ENCODE measurements at regions not wholly inside any gene's neighbourhood (a gene's known extent, or its start where the extent isn't known, plus 50 kb on each side); places are given as distances from the start of the nearest gene placed in this dataset.
A peak's percentile ranks its signal among the peaks of the same experiment; 100 is the strongest.

GRCh38 chr2:12381543-12382325, 335.0 kb upstream of the TRIB2 start:
- Mint-ChIP-seq H3K36me3 (ENCODE audit: insufficient read depth) (no peaks in the 10 kb centered on the region), H3K9me3 (no peaks in the 10 kb centered on the region), H3K4me1 (ENCODE audit: low read depth) (no peaks in the 10 kb centered on the region), H3K4me3 (no peak overlapping the region), H3K27me3 (ENCODE audit: low read depth) (no peaks in the 10 kb centered on the region)
- DNase-seq (no peak), ATAC-seq (no peak)

- no peaks in the 10 kb centered on the region for H3K36me3 Mint-ChIP-seq (ENCODE audit: insufficient read depth)
- H3K4me1 Mint-ChIP-seq (ENCODE audit: low read depth): no peaks in the 10 kb centered on the region
- no peaks in the 10 kb centered on the region for H3K9me3 Mint-ChIP-seq
- DNase-seq (no peak), ATAC-seq (no peak)
- no peaks in the 10 kb centered on the region for H3K27me3 Mint-ChIP-seq (ENCODE audit: low read depth)
- H3K4me3 Mint-ChIP-seq: no peak overlapping the region
Observed at GRCh38 chr2:12382366-12382765, 334.4 kb upstream of the TRIB2 start.

GRCh38 chr2:12389344-12390045, 327.2 kb upstream of the TRIB2 start:
- ATAC-seq: no peak
- H3K9me3 Mint-ChIP-seq: no peaks in the 10 kb centered on the region

GRCh38 chr2:12391116-12391515, 325.6 kb upstream of the TRIB2 start:
- peaks cover 4% of the 10 kb centered on the region for H3K4me1 Mint-ChIP-seq (ENCODE audit: low read depth)
- H3K9me3 Mint-ChIP-seq: no peaks in the 10 kb centered on the region
- DNase-seq: no peak
- no peak overlapping the region for H3K4me3 Mint-ChIP-seq
- H3K36me3 Mint-ChIP-seq (ENCODE audit: insufficient read depth): no peaks in the 10 kb centered on the region
- no peak for ATAC-seq
- no peaks in the 10 kb centered on the region for H3K27me3 Mint-ChIP-seq (ENCODE audit: low read depth)

More at GRCh38 chr2:12389344-12390045, 327.2 kb upstream of the TRIB2 start:
- Mint-ChIP-seq H3K4me3 (no peak overlapping the region), H3K4me1 (ENCODE audit: low read depth) (no peaks in the 10 kb centered on the region), H3K27me3 (ENCODE audit: low read depth) (no peaks in the 10 kb centered on the region), H3K36me3 (ENCODE audit: insufficient read depth) (no peaks in the 10 kb centered on the region)
- no peak for DNase-seq

GRCh38 chr2:12396699-12397098, 320.0 kb upstream of the TRIB2 start:
- ATAC-seq: no peak

GRCh38 chr2:12397854-12398253, 318.9 kb upstream of the TRIB2 start:
- no peak overlapping the region for H3K4me3 Mint-ChIP-seq
- H3K27me3 Mint-ChIP-seq (ENCODE audit: low read depth): peaks cover 2% of the 10 kb centered on the region
- DNase-seq (no peak), ATAC-seq (no peak)
- H3K9me3 Mint-ChIP-seq: peaks cover under 1% of the 10 kb centered on the region
- peaks cover 4% of the 10 kb centered on the region for H3K4me1 Mint-ChIP-seq (ENCODE audit: low read depth)
- peaks cover 3% of the 10 kb centered on the region for H3K36me3 Mint-ChIP-seq (ENCODE audit: insufficient read depth)

More at GRCh38 chr2:12396699-12397098, 320.0 kb upstream of the TRIB2 start:
- Mint-ChIP-seq H3K36me3 (ENCODE audit: insufficient read depth) (no peaks in the 10 kb centered on the region), H3K9me3 (no peaks in the 10 kb centered on the region), H3K4me3 (no peak overlapping the region), H3K27me3 (ENCODE audit: low read depth) (peaks cover 2% of the 10 kb centered on the region), H3K4me1 (ENCODE audit: low read depth) (peaks cover 4% of the 10 kb centered on the region)
- DNase-seq: no peak

- ATAC-seq: no peak
- peaks cover 4% of the 10 kb centered on the region for H3K36me3 Mint-ChIP-seq (ENCODE audit: insufficient read depth)
- peaks cover 4% of the 10 kb centered on the region for H3K4me1 Mint-ChIP-seq (ENCODE audit: low read depth)
- no peak for DNase-seq
- no peak overlapping the region for H3K4me3 Mint-ChIP-seq
- peaks cover 6% of the 10 kb centered on the region for H3K9me3 Mint-ChIP-seq
- peaks cover 2% of the 10 kb centered on the region for H3K27me3 Mint-ChIP-seq (ENCODE audit: low read depth)
Observed at GRCh38 chr2:12399240-12399639, 317.5 kb upstream of the TRIB2 start.

GRCh38 chr2:12400543-12400942, 316.2 kb upstream of the TRIB2 start:
- ATAC-seq: no peak
- no peak for DNase-seq

GRCh38 chr2:12402440-12403139, 314.1 kb upstream of the TRIB2 start:
- Mint-ChIP-seq H3K36me3 (ENCODE audit: insufficient read depth) (peaks cover 4% of the 10 kb centered on the region), H3K4me3 (no peak overlapping the region)
- no peak for DNase-seq

More at GRCh38 chr2:12400543-12400942, 316.2 kb upstream of the TRIB2 start:
- H3K36me3 Mint-ChIP-seq (ENCODE audit: insufficient read depth): peaks cover 4% of the 10 kb centered on the region
- peaks cover 2% of the 10 kb centered on the region for H3K27me3 Mint-ChIP-seq (ENCODE audit: low read depth)
- peaks cover 6% of the 10 kb centered on the region for H3K9me3 Mint-ChIP-seq
- no peak overlapping the region for H3K4me3 Mint-ChIP-seq
- no peaks in the 10 kb centered on the region for H3K4me1 Mint-ChIP-seq (ENCODE audit: low read depth)

GRCh38 chr2:12404497-12404896, 312.2 kb upstream of the TRIB2 start:
- H3K4me1 Mint-ChIP-seq (ENCODE audit: low read depth): no peaks in the 10 kb centered on the region
- no peak for DNase-seq

More at GRCh38 chr2:12402440-12403139, 314.1 kb upstream of the TRIB2 start:
- Mint-ChIP-seq H3K4me1 (ENCODE audit: low read depth) (no peaks in the 10 kb centered on the region), H3K27me3 (ENCODE audit: low read depth) (peaks cover under 1% of the 10 kb centered on the region), H3K9me3 (peaks cover 6% of the 10 kb centered on the region)
- no peak for ATAC-seq

GRCh38 chr2:12407160-12407559, 309.6 kb upstream of the TRIB2 start:
- peaks cover 6% of the 10 kb centered on the region for H3K9me3 Mint-ChIP-seq
- peaks cover 2% of the 10 kb centered on the region for H3K4me1 Mint-ChIP-seq (ENCODE audit: low read depth)
- no peak for DNase-seq
- H3K36me3 Mint-ChIP-seq (ENCODE audit: insufficient read depth): peaks cover 2% of the 10 kb centered on the region
- H3K27me3 Mint-ChIP-seq (ENCODE audit: low read depth): no peaks in the 10 kb centered on the region
- H3K4me3 Mint-ChIP-seq: no peak overlapping the region
- ATAC-seq: no peak

More at GRCh38 chr2:12404497-12404896, 312.2 kb upstream of the TRIB2 start:
- Mint-ChIP-seq H3K36me3 (ENCODE audit: insufficient read depth) (peaks cover 4% of the 10 kb centered on the region), H3K27me3 (ENCODE audit: low read depth) (no peaks in the 10 kb centered on the region), H3K9me3 (peaks cover 6% of the 10 kb centered on the region), H3K4me3 (no peak overlapping the region)
- no peak for ATAC-seq

GRCh38 chr2:12412898-12413305, 303.8 kb upstream of the TRIB2 start:
- Mint-ChIP-seq H3K4me1 (ENCODE audit: low read depth) (peaks cover 34% of the 10 kb centered on the region), H3K4me3 (no peak overlapping the region), H3K27me3 (ENCODE audit: low read depth) (no peaks in the 10 kb centered on the region), H3K36me3 (ENCODE audit: insufficient read depth) (no peaks in the 10 kb centered on the region), H3K9me3 (no peaks in the 10 kb centered on the region)
- ATAC-seq (peak; percentile 98 to 99), DNase-seq (peak; percentile 10)

- H3K36me3 Mint-ChIP-seq (ENCODE audit: insufficient read depth): no peaks in the 10 kb centered on the region
- no peak overlapping the region for H3K4me3 Mint-ChIP-seq
- no peaks in the 10 kb centered on the region for H3K9me3 Mint-ChIP-seq
- no peaks in the 10 kb centered on the region for H3K27me3 Mint-ChIP-seq (ENCODE audit: low read depth)
- DNase-seq (no peak), ATAC-seq (no peak)
- H3K4me1 Mint-ChIP-seq (ENCODE audit: low read depth): peaks cover 42% of the 10 kb centered on the region
Observed at GRCh38 chr2:12415536-12415935, 301.2 kb upstream of the TRIB2 start.

- peak; percentile 60 for DNase-seq
- H3K4me3 Mint-ChIP-seq: no peak overlapping the region
- no peaks in the 10 kb centered on the region for H3K36me3 Mint-ChIP-seq (ENCODE audit: insufficient read depth)
- H3K4me1 Mint-ChIP-seq (ENCODE audit: low read depth): peaks cover 42% of the 10 kb centered on the region
- ATAC-seq: no peak
- no peaks in the 10 kb centered on the region for H3K9me3 Mint-ChIP-seq
- H3K27me3 Mint-ChIP-seq (ENCODE audit: low read depth): no peaks in the 10 kb centered on the region
Observed at GRCh38 chr2:12416600-12416999, 300.1 kb upstream of the TRIB2 start.

Measured in activated T-cell treated with anti-CD3 and anti-CD28 coated beads, Interleukin-2, amount 50 U/mL, for 4 hours (primary cell).